ENCODE measurements at regions not wholly inside any gene's neighbourhood (a gene's known extent, or its start where the extent isn't known, plus 50 kb on each side); places are given as distances from the start of the nearest gene placed in this dataset.
A peak's percentile ranks its signal among the peaks of the same experiment; 100 is the strongest.

- no peaks in the 10 kb centered on the region for H3K36me3 Mint-ChIP-seq (ENCODE audit: low read depth)
These were observed 158.9 kb downstream of the VAPA start for GRCh38 chr18:10072671-10073175.

GRCh38 chr18:10074110-10074509 is 160.3 kb downstream of the VAPA start:
- H3K27ac Mint-ChIP-seq = peak overlapping the region in 1 of 3 experiments; percentile 47
- no peaks in the 10 kb centered on the region for H3K9me3 Mint-ChIP-seq
- H3K4me3 Mint-ChIP-seq = no peak overlapping the region
- no peak for TF ChIP-seq CTCF (IDR thresholded peaks at IDR 0.05; ENCODE audit: unreplicated experiment in 3 of 3)
- no peaks in the 10 kb centered on the region for H3K36me3 Mint-ChIP-seq (ENCODE audit: low read depth)
- H3K27me3 Mint-ChIP-seq (ENCODE audit: low read depth) = peaks cover 24% of the 10 kb centered on the region
- H3K4me1 Mint-ChIP-seq = peaks cover 26% of the 10 kb centered on the region

More at GRCh38 chr18:10072671-10073175, 158.9 kb downstream of the VAPA start:
- Mint-ChIP-seq H3K4me1 (peaks cover 30% of the 10 kb centered on the region), H3K27me3 (ENCODE audit: low read depth) (peaks cover 30% of the 10 kb centered on the region), H3K9me3 (no peaks in the 10 kb centered on the region), H3K4me3 (no peak overlapping the region), H3K27ac (no peak overlapping the region)
- no peak for TF ChIP-seq CTCF (IDR thresholded peaks at IDR 0.05; ENCODE audit: unreplicated experiment in 3 of 3)

GRCh38 chr18:10074728-10075127 is 160.9 kb downstream of the VAPA start:
- H3K9me3 Mint-ChIP-seq = no peaks in the 10 kb centered on the region
- no peaks in the 10 kb centered on the region for H3K36me3 Mint-ChIP-seq (ENCODE audit: low read depth)
- TF ChIP-seq CTCF (IDR thresholded peaks at IDR 0.05; ENCODE audit: unreplicated experiment in 3 of 3) = no peak
- H3K27me3 Mint-ChIP-seq (ENCODE audit: low read depth) = peaks cover 22% of the 10 kb centered on the region
- peaks cover 22% of the 10 kb centered on the region for H3K4me1 Mint-ChIP-seq
- no peak overlapping the region for H3K27ac Mint-ChIP-seq
- no peak overlapping the region for H3K4me3 Mint-ChIP-seq

- peaks cover 29% of the 10 kb centered on the region for H3K4me1 Mint-ChIP-seq
- peaks cover 20% of the 10 kb centered on the region for H3K27me3 Mint-ChIP-seq (ENCODE audit: low read depth)
- TF ChIP-seq CTCF (IDR thresholded peaks at IDR 0.05; ENCODE audit: unreplicated experiment in 3 of 3) = peak in 1 of 3 experiments; percentile 17
- H3K27ac Mint-ChIP-seq = peak overlapping the region in 2 of 3 experiments; percentile 50 to 55
- H3K4me3 Mint-ChIP-seq = no peak overlapping the region
- peaks cover 5% of the 10 kb centered on the region for H3K36me3 Mint-ChIP-seq (ENCODE audit: low read depth)
- peaks cover 8% of the 10 kb centered on the region for H3K9me3 Mint-ChIP-seq
These were observed 162.8 kb downstream of the VAPA start for GRCh38 chr18:10076502-10077030.

- Mint-ChIP-seq H3K27me3 (ENCODE audit: low read depth) (peaks cover 20% of the 10 kb centered on the region), H3K4me1 (peaks cover 33% of the 10 kb centered on the region), H3K9me3 (peaks cover 21% of the 10 kb centered on the region), H3K27ac (peak overlapping the region; percentile 13 to 55 (median 20)), H3K4me3 (no peak overlapping the region), H3K36me3 (ENCODE audit: low read depth) (peaks cover 17% of the 10 kb centered on the region)
- TF ChIP-seq CTCF (IDR thresholded peaks at IDR 0.05; ENCODE audit: unreplicated experiment in 3 of 3) = no peak
These were observed 164.2 kb downstream of the VAPA start for GRCh38 chr18:10077986-10078385.

- H3K27me3 Mint-ChIP-seq (ENCODE audit: low read depth) = peaks cover 10% of the 10 kb centered on the region
- H3K4me1 Mint-ChIP-seq = peaks cover 28% of the 10 kb centered on the region
- H3K36me3 Mint-ChIP-seq (ENCODE audit: low read depth) = peaks cover 23% of the 10 kb centered on the region
- peak overlapping the region in 1 of 3 experiments; percentile 18 for H3K27ac Mint-ChIP-seq
- H3K9me3 Mint-ChIP-seq = peaks cover 33% of the 10 kb centered on the region
- no peak for TF ChIP-seq CTCF (IDR thresholded peaks at IDR 0.05; ENCODE audit: unreplicated experiment in 3 of 3)
- no peak overlapping the region for H3K4me3 Mint-ChIP-seq
These were observed 166.6 kb downstream of the VAPA start for GRCh38 chr18:10080372-10080771.

Measured in nephron (organoid).